ENCODE measurements at regions not wholly inside any gene's neighbourhood (a gene's known extent, or its start where the extent isn't known, plus 50 kb on each side); places are given as distances from the start of the nearest gene placed in this dataset.

DNA sequence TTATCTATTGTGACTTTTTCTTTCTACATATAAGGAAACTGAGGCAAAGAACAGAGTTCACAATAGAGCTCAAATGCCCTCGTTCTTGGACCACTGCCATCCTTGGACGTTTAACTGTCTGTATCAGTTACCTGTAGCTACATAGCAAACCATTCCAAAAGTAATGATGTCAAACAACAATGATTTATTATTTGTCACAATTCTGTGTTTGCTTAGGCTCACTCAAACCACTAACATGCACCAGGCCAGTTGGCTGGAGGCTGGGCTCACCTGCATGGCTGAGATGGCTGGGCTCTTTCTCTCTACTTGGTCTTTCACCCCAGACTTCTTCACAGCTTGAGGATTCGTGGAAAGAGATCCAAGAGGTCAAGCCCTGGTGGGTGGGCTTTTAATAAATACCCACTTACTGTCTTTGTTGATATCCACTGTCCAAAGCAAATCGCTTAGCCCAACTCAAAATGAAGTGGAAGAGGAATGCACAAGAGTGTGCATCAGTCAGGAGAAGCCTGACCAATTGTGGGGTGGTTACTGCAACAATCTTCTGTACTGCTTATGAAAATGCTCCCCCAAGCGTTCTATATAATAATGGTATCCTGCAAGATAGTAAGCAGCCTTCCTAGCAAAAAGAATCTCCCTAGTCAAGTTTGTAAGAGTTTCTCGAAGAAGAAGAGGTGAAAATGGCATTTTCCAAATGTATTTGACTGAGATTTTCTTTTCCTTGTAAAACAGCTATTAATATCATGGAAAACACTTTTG is 163.5 kb upstream of the NT5C1B start:
- no peak for DNase-seq

DNA sequence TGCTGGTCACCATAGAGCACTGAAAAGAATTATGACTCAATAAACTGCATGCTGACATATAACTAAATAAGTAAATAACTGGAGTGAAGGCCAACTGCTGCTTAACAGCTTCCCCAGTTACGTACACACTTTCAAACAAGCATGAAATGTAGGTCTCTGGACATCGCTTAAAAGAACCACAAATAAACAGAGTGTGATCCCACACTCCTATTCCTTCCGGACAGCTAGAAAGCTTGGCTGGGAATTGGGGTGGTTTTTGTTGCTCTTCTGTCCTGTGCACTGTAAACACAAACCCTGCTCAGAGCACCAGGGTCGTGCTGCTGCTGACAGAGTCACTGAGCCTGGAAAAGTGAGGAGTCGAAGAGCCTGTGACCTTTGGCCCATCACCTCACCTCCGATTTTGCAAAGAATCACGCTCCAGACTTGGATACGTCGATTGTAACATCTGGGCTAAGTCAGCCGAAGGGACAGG is 162.7 kb upstream of the NT5C1B start:
- no peak for DNase-seq

DNA sequence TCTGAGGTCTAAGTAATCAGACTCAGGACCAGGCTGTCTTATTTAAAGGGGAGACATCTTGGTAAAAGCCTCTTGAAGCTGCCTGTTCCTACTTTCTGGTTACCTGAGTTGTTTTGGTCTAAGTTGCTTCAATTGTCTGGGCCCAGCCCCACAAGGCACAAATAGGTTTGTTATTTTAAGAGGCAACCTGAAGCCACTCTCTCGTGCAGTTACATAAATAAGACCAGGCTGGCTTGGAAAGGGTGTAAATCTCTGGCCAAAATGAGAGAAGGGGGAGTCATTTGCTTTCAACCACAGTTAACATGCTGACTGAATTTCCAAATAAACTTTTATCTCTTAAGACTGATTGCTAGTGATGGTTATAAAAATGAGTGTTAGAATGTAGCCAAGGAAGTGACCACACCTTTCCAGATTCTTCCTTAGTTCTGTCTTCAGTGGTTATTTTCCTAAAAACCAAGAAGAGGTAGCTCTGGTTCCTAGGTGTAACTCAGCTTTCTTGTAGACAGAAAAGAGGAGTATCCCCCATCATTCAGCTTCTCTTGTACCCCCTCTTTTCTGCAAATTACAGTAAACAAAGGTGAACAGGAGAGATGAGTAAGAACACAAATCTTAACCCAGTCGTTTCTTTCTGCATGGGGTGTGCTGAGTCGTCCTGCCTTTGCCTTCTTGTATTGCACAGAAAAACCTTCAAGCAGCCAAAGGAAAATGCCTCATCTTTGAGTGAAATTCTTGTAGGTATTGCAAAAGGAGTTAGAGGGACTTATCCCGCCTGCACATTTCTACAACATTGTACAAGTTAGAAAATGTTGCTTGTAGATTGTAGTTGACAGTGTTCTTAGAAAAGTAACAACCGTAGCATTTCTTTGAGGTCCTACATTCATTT is 161.5 kb upstream of the NT5C1B start:
- no peak for DNase-seq

DNA sequence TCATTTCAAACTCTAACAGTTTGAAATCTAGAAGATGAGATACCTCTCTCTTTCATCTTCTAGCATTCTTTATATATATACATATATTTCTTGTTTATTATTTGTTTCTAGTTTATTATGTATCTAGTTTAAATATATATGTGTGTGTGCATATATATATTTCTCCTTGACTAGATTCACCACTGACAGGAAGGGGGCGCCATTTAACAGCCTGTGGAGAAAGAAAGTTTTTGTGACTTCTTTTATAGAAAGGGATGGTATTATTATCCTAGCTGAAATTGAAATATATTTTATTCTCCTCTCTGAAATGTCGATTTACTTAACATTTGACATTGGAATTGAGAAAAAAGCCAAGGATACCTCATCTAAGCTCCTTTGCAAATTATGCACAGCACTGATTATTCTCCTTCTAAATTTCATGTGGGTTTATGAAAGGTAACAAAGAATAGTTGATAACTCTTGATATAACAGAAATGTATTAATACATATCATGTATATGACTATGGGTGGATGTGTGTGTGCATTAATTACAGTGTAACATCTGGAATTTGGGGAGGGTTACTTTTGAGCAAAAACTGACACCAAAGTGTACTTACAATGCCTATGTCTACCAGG is 160.7 kb upstream of the NT5C1B start:
- peak; percentile 36 for DNase-seq

DNA sequence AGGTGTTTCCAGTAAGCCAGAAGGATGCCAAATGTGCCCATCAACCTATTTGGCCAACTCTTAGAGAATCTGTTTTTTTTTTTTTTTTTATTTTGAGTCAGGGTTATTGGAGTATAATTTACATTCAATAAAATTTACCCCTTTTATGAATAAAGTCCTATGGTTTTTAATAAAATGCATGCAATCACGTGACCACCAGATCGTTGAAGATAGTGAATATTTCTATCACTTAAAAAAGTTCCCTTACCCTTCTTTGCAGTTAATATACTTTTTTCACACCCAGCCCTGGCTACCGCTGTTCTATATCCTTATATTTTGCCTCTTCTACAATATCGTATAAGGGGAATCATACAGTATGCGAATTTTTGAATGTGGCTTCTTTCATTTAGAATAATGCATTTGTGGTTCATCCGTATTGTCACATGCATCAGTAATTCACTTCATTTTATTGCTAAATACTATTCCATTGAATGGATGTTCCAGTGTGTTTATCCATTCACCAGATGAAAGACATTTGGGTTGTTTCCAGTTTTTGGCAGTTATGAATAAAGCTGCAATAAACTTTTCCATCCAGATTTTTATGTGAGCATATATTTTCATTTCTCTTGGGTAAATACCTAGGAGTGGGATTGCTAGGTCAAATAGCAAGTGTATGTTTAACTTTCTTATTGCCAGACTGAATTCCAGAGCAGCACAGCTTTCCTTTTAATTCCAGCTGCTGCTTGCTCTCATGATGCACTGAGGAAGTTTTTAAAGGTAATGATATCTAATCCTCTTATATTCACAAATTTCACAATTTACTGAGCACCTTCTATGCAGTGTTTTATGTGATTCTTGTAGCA is 156.3 kb upstream of the NT5C1B start:
- DNase-seq: no peak

DNA sequence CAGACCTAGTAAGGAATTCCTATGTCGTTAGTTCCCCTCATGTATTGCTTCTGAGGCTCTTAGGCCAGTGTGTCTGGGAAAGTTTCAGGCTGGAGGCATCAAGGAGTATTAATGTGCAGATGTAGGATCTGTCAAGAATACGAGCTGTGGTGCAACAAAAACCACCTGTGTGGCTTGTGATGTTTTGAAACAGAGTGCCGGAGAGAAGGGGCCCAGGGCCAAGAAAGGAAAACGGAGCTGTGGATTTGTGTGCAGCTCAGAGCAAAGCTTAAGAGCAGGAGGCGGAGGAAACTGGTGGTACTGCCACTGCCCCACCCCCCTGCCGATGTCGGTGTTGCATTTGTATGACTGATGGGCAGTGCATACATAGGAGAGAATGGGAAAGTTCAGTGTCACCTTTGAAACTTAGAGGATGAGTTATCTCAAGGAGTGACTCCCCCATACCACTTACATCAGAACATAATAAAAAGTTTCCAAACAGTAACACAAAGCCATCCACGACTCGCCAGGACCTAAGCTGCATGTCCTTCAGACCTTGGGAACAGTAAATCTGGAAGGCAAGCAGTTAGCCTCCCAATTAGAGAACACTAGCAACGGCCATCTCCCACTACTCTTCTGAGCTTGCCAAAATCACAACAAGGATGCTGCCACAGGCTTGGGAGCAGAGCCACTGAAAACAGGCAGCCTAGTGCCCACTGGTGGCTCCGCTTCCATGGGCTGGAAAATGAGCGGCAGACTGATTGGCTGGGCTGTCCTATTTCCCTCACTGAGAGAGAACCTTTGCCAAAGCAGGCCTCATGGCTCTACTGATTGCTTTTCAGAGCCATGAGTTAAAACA is 152.7 kb upstream of the NT5C1B start:
- DNase-seq: no peak

DNA sequence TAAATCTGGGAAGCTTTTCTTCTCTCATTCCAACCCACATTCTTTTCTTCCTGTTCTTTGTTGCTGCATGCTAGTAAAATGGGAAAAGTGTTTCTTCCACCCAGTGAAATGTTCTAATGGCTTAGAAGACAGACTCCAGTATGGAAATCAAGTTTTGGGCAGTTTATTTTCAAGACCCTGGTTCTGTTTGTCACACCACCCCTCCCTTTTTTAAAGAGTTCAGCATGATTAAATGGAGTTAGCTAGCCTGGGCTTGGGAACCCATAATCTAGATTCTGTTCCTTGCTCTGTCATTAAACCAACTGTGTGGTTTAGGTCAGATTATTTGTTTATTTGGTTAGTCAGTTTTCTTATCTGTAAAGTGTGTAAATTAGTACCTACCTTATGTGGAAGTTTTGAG is 151.8 kb upstream of the NT5C1B start:
- no peak for DNase-seq

DNA sequence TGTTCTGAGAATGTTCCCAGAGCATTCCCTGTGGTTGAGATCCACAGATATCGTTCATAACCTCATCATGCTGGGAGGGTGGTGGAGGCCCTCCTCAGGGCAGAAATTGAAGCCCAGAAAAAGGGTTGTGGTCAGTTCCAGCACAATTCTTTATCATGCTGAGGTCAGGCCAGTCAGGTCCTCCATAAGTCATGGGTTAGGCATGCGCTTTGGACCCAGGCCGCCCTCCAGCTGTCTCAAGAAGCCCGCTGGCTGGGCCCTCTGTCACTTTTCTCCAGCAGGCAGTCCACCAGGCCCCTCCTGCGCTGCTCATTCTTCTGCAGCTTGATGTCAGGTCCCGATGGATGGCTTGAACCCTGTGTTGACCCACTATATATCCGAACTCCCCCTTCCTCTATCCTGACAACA is 151.1 kb upstream of the NT5C1B start:
- no peak for DNase-seq

DNA sequence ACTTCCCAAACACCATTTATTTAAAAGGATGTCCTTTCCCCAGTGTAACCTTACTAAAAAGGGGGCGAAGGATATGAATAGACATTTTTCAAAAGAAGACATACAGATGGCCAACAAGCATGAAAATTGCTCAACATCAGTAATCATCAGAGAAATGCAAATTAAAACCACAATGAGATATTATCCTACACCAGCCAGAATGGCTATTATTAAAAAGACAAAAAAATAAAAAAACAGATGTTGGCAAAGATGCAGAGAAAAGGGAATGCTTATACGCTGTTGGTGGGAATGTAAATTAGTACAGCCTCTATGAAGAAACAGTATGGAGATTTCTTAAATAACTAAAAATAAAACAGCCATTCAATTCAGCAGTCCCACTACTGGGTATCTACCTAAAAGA is 142.3 kb upstream of the NT5C1B start:
- DNase-seq: no peak

DNA sequence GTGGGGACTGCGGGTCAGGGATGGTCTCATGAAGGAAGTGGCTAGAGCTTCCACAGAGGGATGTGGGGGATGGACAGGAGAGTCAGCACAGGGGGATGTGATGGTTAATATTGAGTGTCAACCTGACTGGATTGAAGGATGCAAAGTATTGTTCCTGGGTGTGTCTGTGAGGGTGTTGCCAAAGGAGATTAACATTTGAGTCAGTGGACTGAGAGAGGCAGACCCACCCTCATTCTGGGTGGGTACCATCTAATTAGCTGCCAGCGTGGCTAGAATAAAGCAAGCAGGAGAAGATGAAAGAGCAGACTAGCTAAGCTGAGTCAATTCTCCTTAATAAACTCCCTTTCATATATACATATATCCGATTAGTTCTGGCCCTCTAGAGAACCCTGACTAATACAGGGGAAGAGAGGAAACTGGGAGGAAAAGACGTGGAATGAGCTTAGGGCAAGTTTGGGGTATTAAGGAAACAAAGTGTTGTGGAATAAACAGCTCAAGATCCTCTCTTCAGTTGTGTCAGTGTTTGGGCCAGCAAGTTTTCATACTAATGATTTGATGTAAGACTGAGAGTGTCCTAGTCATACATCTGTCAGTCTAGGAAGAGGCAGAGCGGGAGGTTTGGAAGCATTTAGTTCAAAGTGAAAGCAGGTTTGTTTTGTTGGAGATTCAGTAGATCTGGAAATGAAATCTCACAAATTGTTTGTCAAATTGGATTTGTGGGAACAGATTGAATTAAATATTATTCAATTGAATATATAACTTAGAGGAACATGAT is 135.2 kb upstream of the NT5C1B start:
- DNase-seq: no peak

DNA sequence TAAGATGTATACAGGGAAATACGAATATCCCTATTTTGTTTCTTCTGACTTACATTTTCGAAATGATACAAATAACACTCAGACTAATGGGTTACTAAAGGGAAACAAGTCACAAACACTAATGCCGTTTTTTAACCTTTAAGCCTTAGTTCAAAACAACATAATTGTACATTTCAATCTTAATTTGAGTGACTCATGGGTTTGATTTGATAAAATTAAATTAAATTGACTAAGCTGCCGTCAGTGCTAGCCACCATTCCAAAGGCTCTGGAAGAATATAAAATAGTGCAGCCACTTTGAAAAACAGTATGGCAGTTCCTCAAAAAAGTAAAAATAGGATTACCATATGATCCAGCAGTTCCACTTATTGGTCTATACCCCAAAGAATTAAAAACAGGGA is 133.8 kb upstream of the NT5C1B start:
- DNase-seq: no peak

DNA sequence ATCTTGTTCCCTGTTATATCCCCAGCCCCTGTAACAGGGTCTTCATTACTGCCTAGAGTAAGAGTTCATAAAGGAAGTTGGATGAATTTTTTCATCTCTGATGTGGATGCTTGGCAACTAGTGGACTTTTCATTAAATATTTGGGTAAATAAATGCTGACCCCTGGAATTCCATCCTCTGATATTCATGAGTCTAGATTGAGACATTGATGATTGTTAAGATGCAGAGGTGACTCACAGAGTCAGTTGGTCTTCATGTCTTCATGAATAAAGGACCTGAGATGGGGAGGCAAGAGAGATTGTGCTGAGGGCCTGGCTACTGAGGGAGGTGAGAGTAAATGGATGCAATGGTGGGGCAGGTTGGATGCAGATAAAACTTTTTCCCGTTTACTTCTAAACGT is 132.7 kb upstream of the NT5C1B start:
- no peak for DNase-seq

DNA sequence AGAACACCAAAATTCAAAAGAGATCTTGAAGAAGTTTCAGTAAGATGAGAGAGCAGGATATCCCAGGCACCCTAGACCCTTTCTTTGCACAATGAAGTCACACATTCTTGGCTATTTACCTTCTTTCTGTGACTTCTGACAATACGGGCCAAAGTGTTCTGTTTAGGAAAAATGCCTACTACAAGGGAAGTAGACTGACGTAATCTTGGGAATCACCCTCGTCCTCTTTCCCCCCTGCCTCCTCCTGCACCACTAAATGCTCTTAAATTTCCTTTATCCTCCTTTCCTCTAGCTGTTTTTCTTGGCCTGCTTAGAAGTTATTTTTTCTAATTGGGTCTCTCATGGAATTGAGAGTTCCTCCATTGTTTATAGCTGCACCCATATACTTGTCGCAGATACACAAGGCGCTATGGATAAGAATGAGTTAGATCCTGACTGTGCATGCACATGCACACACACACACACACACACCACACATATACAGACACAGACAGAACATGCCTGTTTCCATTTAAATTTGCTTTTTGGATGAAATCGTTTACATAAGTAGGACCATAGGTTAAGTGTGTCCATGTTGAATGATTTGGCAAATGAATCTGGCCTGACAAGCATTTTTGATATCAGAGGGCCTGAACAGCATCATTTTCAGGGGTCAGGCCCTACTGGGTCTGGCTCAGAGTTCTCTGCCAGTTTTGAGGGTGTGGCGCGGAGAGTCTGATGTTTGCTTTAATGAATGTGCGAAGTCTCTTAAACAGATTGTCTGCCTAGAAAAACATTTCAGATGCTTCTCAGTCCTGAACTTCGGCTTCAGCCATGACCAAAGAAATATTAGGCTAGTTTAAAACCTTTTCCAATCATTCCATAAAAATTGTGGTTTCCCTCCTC is 131.9 kb upstream of the NT5C1B start:
- DNase-seq: no peak

DNA sequence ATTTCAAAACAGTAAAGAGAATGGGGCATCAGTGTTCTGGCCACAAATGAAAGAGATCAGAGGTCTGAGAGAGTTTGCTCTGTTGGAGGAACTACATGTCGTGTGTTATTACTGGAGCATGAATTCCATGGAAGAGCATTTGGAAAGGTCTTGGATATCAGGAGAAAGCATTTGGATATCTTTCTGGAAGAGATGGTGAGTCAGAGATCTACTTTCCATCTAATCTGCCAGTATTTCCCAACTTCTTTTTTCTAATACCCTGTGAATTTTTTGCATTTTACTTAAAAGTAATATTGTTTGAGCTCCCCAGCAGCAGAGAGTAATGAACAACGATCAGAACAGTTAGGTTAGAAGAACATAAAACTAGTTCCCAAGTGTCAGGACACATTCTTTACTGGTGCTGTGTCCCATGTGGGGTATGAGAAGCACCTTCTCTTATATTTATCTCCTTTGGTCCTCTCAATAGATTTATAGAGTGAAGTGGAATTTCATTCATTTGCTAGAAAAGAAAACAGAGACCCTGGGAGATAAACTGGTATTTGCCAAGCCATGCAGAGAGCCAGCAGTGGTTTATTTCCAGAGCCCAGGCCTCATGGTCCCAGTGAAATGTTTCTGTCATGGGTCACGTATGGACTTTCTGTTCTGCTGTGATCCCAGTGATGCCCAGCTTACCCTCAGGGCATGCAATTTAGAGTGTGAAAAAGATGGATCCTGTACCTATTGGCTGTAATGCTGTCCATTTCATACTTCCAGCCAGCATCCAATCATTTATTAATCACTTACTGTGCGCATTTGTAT is 130.8 kb upstream of the NT5C1B start:
- no peak for DNase-seq

DNA sequence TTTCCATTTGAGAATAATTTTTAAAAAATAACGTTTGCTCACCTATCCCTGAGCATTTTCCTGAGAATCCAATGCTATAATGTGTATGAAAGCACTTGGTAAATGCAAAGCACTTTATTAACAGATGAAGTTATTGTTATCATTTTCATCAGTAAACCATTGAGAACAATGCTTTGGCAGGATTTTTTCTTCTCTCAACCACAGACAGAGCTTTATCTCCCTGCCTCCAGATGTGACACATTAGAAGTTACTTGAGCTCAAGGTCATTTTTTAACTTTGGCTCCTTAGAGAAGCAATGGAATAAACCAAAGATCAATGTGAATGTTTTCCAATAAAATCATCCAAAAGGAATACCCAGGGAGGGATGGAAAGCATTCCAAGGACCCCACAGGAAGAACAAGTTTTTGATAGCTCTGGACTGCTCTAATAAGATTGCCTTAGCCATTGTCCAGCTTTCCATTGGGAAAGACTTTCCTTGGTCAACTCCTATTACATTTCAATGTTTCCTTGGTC is 118.9 kb upstream of the NT5C1B start:
- no peak for DNase-seq

DNA sequence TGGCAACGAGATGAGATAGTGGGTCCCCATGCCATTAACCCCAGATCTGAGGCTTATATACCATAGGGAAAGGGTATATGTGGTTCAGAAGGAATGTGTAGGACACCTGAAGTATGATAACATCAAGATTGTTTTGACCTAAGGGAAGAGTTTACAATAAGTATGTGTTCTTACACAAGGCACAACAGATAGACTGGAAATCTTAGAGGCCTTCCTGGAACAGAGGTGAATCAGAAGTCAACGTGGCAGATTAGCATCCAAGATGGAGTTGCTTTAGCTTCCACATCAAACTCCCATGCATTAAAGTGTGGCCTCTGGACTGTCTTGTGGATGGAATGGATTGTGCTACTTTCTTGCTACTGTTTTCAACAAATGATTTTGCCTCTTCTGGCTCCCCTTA is 116.6 kb upstream of the NT5C1B start:
- DNase-seq: no peak

DNA sequence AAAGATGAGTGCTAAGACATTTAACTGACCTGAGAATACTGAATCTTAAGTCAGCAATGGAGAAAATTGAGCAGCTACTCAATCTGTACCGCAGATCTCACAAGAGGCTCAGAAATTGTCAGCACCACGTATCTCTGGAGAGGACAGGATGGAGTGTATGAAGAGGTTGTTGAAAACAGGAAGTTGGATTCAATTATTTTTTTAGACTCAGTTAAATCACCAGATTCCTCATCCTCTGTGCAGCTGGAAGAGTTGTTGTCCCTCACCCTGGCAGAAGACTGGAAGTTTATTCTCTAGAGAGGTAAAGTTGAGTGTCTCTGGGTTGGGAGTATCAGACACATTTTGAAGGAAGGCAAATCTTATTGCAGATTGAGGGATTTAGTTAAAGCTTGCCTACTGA is 114.9 kb upstream of the NT5C1B start:
- no peak for DNase-seq

DNA sequence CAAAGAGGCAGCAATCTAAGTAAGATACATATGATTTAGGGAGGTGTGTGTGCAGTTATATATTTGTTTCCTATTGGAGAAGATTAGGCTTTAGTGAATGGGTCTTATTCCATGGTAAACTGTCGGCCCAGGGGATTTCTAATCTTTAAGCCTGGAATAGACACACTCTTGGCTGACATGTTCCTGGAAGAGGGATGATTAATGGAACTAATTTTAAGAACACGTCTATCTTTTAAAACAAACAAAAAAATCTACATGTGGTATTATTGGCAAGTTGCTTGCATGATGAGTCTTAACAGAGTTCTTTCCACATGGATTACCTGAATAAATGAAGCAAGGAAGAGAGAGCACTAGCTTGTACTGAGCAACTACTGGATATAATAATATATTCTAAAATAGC is 114.2 kb upstream of the NT5C1B start:
- DNase-seq: no peak

DNA sequence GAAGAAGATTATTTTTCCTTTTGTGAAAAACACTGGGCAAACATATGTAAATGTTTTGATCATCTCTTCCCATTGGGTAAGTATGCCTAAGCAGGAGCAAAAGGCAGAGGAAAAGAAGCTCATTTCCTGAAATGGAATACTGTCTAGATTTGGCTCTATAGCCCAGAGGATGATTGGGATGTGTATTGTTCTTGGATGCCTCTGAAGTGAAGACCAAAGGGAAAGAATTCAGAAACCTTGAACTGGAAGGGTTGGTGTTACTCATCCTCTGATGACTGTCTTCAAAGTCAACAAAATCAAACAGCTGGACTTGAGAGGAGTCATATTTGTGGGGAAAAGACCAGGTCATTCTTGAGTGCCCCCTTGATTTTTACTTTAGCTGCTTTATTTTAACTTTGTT is 112.6 kb upstream of the NT5C1B start:
- no peak for DNase-seq

Data from NCI-H1436 (cell line).